HG02623 (cell line): ENCODE measurements at regions not wholly inside any gene's neighbourhood (a gene's known extent, or its start where the extent isn't known, plus 50 kb on each side); places are given as distances from the start of the nearest gene placed in this dataset.
"Not testable (repeated sequence)": the region's sequence is repeated elsewhere in the genome, so short reads cannot be mapped to it uniquely, and the experiment has no call there.

Experiments used
- ATAC-seq: cut with Tn5 transposase; IDR thresholded peaks from one replicate; pipeline ENCODE4 v1.9.1; 2021; ENCODE audit warnings: moderate library complexity; ENCODE audit not compliant: unreplicated experiment

DNA sequence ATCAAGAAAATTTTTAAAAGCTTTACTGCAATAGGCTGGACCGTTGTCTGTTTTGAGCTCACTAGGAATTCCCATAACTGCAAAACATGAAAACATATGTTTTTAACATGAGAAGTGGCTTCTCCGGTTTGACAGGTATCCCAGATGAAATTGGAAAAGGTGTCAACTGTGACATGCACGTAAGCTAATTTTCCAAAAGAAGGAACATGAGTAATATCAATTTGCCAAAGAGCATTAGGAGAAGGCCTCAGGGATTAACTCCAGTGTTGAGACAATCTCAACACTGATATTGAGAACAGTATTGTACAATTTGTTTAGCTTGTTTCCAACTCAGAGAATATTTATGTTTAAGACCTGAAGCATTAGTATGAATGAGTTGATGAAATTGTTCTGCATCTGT lies 215.5 kb upstream of the KCNN2 start:
- ATAC-seq = no peak

DNA sequence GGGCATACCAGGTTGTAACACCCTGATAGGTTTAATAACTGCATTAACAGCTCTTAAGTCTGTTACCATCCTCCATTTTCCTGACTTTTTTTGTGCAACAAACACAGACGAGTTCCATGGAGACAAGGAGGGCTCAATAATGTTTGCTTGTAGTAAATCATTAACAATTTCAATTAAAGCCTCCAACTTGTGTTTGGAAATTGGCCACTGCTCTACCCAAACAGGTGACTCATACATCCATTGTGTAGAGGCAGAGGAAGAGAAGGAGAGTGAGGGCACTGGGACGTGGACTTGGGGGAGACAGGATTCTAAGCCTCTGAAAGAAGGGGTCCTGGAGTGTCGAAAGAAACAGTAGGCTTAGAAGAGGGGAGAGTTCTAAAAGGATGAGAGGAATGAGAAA lies 213.6 kb upstream of the KCNN2 start:
- no peak for ATAC-seq

DNA sequence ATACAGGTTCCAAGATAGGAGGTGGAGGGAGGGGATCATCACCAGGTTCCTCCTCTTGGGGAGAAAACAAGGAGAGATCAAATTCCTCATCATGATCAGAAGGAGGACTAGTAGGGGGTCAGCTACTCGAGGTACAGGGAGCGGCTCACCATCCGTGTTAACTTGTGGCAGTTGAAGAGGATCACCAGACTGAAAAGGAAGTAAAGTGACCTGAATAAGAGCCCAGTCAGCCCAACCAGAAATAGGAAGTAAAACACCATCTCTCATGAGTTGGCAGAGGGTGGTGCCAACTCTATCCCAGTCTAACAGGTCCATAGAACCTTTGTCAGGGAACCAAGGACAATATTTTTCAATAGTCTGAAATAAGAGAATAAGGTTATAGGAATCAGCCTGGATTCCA lies 213.1 kb upstream of the KCNN2 start:
- ATAC-seq = not testable (repeated sequence)

DNA sequence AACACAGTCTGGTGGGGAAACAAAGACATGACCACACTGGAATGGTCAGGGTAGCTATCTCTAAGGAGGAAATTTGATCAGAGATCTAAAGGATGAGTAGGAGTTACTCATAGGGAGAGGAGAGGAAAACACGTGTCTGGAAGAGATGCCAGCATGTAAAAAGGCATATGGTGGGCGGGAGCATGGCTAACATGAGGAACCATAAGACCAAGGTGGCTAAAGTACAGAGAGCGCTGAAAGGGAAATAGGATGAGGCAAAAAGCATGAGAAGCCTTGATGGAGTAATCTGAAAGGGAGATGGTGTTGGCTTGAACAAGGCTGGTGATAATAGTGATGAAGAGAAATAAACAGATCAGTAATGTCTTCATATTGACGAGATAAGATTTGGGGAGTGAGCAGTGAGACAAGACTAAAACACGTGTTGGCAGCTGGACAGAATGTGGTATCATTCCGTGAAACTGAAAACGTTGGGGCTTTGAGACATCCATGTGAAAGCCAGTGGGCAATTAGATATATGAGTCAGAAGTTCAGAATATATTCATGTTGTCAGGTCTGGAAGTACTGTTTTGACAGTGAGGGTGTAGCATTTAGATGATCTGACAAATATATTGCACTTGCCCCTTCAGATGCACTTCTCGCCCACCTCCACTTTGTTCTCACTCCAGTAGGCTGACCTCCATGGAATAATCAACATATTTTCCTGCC lies 209.1 kb upstream of the KCNN2 start:
- no peak for ATAC-seq

DNA sequence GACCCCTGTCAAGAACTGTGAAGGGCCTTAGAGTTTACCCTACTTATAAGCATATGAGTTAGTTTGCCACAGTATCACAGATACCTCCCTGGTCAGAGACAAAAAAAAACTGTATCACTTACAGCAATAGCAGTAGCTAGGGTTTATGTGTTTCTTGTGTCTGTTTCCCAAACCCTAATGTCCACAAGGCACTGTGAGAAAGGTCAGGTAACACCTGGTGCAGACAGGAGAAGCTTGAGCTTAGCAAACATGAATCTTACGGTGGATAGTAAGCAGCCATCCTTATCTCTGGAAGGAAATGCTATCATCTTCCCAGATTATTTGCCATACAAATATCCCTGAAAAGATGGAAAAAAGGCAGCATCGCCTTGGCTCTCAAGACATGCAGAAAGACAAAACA lies 208.5 kb upstream of the KCNN2 start:
- no peak for ATAC-seq

DNA sequence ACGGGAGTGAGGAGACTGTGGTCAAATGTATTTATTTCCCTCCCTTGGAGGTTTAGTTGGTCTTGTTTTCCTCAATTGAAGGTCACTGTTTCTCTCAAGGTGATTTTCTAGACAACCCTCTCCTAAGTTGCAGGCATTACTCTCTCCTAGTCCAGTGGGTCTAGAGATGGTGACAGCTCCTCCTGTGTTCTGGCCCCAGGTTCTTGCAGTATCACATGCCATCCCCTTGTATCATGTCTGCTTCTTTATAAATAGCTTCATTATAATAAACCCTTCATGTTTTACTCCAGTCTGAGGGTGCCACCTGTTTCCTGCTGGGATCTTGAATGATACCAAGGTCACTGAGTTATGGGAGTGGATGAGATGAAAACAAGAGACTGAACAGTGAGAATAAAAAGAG lies 208.0 kb upstream of the KCNN2 start:
- no peak for ATAC-seq

DNA sequence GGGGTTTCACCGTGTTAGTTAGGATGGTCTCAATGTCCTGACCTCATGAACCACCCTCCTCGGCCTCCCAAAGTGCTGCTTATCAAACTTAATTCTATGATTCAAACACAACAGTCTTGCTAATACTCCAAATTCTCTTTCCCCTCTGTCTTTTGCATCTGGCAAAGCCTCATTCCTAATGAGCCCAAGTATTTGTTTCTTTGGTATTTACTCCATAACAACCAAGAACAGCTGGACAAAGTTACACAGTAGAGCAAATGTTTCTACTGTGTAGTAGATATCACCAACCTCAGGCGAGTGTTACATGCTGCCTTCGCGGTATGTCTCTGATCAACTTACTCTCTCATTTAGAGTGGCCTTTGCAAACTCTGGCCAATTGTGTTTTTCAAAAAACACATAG lies 195.8 kb upstream of the KCNN2 start:
- ATAC-seq = no peak

DNA sequence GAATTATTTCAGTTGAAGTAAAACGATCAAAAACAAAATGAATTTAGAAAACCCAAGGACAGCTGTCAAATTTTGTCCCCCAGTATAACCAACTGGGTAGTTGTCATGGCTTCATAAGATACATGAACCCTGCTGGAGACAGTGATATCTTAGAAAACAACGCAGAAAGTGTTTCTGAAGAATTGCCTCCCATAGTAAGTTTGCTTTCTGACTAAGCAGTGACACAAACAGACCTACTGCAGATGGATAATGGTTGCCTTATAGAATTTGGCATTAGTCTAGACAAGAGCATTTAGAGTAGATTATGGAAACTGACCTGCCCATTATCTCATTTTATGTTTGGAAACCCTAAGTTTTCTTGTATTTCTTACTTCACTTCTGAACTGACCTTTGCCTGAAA lies 187.7 kb upstream of the KCNN2 start:
- ATAC-seq = no peak

DNA sequence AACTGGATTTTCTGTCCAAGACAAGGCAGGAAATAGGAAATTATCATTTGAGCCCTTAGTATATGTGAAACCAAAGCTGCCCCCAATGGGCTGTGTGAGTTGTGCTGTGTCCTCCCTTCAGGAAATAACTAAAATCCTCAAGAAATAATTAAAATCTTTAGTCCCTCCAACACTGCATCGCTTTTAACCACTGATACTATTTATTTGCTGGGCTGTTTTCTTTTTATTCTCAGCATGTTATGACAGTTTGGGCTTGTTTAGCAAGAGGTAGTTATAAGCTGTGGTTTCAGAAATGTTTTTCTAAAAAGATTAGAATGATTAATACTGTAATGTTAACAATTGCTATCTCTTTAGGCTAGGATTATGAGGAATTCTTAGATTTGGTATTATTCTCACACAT lies 187.0 kb upstream of the KCNN2 start:
- ATAC-seq = no peak

DNA sequence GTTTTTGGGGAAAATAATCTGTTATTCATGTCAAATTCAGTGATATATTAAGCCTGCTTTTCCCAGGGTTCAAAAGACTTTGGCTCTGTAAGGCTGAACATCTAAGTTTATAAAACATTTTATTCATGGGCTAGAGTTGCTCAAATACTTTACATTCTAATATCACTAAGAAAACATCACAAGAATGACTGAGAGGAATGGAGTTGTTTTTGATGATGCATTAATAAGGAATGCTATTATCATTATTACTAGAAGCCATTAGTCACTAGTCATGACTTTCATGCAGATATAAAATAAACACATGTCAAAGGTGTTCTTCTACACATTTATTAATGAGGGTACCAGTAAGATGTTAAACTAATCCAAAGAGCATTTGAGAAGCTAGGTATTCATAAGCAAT lies 185.5 kb upstream of the KCNN2 start:
- no peak for ATAC-seq

DNA sequence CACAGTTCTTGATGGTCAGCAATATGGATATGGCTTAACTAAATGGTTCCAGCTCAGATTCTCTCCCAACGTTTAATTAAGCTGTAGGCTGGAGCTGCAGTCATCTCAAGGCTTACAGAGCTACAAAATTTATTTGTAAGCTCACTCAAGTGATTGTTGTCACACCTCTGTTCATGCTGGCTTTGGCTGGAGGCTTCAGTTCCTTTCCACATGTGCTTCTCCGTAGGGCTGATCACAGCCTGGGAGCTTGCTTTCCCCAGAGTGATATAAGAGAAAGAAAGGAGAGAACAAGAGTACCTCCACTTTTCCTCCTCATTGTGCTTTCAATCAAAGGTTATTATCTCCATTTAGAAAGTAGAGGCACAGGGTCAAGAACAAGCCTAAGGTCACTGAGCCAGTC lies 182.7 kb upstream of the KCNN2 start:
- ATAC-seq = no peak

DNA sequence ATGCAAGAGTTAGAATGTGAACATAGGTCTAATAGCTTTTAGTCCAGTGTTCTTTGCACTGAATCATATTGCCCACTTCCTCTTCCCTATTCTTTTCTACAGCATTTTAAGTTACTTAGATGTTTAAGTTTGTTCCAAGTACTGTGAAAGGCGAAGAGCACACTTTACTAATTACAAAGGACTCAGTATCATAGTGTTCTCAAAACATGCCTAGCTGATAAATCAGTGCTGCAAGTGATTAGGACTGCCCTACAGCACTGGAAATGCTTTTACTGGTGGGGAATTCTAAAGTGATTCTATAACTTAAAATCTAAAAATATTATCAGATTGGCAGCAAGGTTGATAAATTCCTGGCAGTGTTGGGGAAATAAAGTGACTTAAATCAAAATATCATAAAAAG lies 177.9 kb upstream of the KCNN2 start:
- ATAC-seq = no peak

DNA sequence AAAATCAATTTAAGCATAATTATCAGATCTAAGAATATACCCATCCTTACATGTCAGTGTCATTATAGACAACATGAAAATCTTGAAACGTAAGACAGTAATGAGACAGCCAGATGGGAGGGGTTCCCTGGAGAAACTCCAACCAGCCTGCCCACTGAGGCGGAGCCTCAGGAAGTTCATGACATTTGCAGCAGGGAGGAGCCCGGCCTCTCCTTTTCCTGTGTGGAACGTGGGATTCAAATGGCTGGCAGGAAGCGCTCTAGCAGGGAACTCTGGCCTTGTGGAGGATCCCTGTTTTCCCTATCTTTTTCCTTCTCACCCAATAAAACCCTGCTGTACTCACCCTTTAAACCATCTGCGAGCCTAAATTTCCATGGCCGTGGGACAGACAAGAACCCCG lies 176.6 kb upstream of the KCNN2 start:
- ATAC-seq = no peak

DNA sequence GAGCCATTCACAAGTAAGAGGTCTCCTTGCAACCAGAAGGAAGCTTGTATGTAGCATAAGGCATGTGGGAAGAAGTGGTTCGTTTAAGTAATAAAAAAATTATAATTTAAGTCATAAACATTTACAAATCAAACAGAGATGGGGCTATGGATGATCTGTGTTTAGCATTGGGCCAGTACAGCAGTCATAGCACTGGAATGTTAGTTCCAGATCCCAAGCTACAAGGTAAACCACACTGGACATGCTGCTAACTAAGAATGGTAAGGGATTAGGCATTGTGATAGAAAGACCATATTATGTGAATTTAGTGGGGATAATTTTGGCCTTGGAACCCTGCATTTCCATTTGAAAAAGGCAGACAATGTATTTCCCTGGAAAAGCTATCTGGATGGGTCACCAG lies 170.4 kb upstream of the KCNN2 start:
- ATAC-seq = no peak

DNA sequence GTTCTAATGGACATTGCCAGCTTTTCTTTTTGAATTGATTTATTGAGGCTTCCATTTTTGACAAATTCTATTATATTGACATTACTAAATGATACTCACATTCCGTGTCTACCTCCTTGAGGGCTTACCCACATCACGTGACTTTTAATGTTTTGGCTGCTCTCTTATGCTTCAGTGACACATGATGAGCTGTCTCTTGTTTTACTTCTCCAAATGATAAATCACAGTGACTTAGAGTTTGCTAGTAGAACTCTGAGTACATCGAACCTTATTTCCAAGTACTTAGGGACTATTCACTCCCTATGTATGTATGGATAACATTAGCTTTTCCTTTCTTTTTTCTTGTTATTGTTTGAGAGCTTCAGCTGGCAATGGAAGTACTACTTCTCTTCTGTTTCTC lies 169.8 kb upstream of the KCNN2 start:
- ATAC-seq = no peak

DNA sequence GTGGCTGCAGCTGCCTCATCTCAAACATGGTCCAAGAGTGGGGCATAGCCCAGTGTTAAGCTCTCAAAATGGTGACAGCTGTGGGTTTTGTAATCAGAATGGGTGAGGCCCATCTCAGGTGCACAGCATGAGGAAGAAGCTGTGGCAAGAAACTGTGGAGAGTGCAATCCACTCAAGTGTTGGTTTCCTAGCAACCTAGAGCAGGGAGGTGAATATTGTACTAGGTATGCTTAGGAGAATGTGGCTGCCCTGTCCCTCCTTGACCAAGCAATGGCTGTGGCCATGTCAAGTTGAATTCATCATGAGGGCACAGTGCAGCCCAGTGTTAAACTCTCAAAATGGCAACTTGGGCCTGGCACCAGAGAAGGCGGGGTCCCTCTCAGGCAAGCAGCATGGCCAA lies 160.5 kb upstream of the KCNN2 start:
- ATAC-seq = no peak

DNA sequence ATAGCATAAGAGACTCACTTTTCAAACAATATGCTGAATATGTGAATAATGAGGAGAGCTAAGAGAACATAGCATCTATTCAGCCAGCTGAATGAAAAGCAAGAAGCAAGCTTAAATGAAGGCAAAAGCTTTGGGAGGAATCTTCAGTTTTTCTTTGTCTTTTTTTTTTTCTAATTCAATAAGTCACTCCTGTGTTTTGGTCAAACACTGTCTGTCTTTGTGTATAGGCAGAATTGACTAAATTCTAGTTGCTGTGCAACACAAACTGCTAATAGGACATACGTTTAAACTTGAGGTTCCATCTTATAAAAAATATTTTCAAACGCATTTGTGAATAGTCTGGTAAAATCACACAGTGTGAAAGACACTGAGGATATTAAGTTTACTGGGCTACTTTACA lies 156.9 kb upstream of the KCNN2 start:
- ATAC-seq = no peak

DNA sequence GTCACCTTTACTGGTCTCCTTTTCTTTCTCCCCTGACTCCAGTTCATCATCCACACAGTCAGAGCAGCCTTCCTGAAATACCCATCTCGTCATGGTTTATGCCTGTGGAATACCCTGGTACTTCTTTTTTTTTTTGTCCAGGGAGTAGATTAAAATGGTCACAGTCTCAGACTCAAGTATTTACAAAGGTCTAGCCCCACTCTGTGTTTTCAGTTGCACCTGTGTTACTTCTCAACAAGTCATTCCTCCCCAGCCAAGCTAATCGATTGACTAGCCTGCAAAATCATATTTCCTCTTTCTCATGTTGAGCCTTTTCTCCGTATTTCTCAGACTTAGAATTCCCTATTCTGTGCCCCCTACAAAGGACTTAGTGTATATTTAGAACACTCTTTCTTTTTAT lies 155.2 kb upstream of the KCNN2 start:
- ATAC-seq = no peak

DNA sequence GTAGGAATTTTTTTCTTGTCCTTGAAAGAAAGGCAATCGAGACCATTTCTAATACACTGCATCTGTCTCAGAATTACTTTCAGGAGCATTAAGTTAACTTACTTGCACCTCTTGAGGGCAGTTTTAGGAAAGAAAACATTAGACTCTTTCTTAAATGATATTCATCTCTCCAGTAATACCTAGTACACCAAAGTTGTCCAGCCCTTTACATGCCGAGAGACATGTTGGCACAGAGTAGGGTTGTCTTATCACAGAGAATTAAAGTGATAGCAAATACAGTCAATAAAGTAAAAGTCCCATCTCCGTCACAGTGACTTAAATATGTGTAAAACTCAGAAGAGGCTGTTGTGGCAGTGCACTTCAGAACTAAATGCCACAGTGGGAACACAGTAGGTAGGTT lies 154.3 kb upstream of the KCNN2 start:
- no peak for ATAC-seq

DNA sequence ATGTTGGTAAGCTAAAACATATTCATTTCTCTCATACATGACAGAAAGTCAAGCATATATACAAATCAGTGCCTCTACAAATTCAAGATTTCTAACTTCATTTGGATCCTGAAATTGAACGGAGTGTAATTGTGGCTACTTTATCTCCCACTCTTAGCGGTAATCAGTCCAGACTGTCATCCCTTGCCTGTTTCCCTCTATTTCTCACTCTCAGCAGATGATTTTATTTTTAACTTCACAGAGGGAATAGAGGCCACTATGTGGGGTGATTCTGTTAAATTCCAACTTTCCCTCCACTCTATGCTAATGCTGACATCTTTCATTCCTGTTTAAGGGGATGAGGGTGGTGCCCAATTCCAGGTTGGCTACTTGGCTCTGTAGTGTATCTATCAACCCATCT lies 153.8 kb upstream of the KCNN2 start:
- ATAC-seq = no peak

DNA sequence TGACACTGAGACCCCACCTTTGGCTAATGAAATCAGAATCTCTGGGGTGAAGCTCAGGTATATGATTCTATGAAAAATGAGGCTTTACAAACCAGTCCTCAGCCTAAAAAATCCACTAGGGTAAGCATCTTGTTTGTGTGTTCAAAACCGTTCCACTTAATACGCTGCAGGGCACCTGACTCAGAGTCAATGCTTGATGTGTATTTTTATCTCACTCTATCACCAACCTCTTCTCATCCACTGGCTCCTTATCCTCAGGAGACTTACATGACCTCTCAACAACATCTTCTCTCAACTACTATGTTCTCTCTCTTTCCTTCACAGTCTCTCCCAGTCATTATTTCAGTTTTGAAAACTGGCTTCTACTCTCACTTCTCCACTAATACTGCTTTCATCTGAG lies 153.3 kb upstream of the KCNN2 start:
- no peak for ATAC-seq

DNA sequence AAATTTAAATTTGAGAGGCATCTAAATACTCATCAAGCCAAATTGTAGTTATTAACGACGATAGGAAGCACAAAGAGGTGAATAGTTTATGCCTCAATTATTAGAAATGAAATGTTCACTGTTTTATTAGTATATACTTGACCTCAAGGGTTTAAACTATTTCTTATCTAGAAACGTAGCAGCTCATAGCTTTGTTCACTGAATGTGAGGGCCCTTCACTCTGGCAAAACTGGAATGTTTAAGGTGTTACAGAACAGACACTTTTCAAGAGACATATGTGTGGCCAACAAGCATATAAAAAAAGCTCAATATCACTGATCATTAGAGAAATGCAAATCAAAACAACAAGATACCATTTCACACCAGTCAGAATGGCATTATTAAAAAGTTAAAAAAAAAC lies 151.2 kb upstream of the KCNN2 start:
- no peak for ATAC-seq

DNA sequence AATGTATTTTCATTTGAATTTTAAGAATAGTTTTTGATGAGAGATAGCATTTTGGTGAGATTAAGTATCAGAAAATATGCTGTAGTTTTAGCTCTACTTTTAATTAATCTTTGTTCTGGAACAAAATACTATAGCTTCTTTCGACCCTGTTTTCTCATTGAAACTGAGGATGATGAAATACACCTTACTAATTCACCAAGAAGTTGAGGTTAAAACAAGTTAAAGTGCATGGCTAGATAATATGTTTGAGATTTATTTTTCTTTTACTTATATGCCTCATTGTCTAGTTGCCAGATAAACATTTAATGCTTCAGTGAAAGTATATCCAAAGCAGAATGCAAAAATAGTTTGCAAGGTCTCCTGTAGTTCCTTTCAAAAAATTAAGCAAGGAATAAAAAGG lies 140.1 kb upstream of the KCNN2 start:
- no peak for ATAC-seq

DNA sequence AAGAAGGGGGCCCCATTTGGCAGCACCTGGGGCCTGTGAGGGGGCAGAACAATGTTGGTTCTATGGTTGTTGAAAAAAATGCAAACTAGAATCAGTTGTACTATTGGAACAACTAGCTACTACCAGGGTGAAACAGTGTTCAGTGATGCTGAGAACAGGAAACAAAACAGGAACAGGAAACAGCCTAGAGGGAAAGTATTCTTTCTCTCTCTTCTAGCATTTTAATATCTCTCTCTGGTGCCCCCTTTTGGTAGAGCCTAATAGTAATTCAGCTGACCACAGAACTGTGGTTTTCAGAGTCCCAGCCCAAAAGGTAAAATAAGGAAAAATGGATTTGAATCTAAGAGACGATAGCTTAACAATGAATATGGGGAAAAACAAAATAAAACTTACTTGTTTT lies 138.0 kb upstream of the KCNN2 start:
- ATAC-seq = no peak
